Spleen (tissue), 7 donors: ENCODE measurements at regions not wholly inside any gene's neighbourhood (a gene's known extent, or its start where the extent isn't known, plus 50 kb on each side); places are given as distances from the start of the nearest gene placed in this dataset.

ENCODE experiments used
- POLR2A ChIP-seq, 3 donors: fragments of 450-650 bp; IDR thresholded peaks; one replicate each; pipeline ENCODE4 v1.5.1; 2017; ENCODE audit warnings: antibody characterized with exemption in 3 of 3, mild to moderate bottlenecking in 1 of 3
- POLR2AphosphoS5 ChIP-seq, 3 donors: sonication (generic); formaldehyde crosslinking; IDR thresholded peaks; one replicate each; pipeline ENCODE4 v1.5.1; 2017; ENCODE audit warnings: antibody characterized with exemption in 3 of 3
- TF ChIP-seq, protein P1 (sequence below), 11 experiments: fragments of 200-600 bp in 7 of 11; fragments of 450-650 bp in 4 of 11; sonication (generic) in 4 of 11; IDR thresholded peaks in 8 of 11; conservative IDR thresholded peaks in 3 of 11; 1 replicate in 7 of 11; 2 replicates in 4 of 11; pipeline versions ENCODE4 v1.4.0 to v1.8.0; 2016 to 2021; ENCODE audit warnings: antibody characterized with exemption in 11 of 11, inconsistent platforms in 4 of 11, mild to moderate bottlenecking in 1 of 11
- donor health status: DM: no; HTN: no; CAD: no; lungs with moderate emphysema.
- donor health status: DM: no; HTN: no; CAD: no.
- donor health status: DM: no; HTN: no; CAD: no.

DNA sequence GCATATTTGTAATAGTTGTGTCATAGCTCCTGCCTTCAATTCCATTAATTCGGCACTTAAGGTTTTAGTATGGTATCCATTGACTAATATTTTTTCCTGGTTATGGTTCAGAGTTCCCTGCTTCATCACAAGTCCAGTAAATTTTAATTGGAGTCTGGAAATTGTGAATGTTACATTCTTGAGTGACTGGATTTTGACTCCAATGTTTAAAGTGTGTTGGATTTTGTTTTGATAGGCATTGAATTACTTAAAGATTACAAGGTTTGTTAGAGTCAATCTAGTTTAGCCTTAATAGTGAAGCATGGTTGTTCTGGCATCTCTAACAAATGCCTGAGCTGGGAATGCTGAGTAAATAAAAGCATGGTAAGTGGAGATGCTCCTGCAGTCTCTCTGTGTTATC is 326.6 kb upstream of the IGFBP3 start:
- TF ChIP-seq POLR2AphosphoS5 (IDR thresholded peaks at IDR 0.05) (no peak), POLR2A (IDR thresholded peaks at IDR 0.05) (no peak)
- TF ChIP-seq, protein P1, sequence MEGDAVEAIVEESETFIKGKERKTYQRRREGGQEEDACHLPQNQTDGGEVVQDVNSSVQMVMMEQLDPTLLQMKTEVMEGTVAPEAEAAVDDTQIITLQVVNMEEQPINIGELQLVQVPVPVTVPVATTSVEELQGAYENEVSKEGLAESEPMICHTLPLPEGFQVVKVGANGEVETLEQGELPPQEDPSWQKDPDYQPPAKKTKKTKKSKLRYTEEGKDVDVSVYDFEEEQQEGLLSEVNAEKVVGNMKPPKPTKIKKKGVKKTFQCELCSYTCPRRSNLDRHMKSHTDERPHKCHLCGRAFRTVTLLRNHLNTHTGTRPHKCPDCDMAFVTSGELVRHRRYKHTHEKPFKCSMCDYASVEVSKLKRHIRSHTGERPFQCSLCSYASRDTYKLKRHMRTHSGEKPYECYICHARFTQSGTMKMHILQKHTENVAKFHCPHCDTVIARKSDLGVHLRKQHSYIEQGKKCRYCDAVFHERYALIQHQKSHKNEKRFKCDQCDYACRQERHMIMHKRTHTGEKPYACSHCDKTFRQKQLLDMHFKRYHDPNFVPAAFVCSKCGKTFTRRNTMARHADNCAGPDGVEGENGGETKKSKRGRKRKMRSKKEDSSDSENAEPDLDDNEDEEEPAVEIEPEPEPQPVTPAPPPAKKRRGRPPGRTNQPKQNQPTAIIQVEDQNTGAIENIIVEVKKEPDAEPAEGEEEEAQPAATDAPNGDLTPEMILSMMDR (IDR thresholded peaks at IDR 0.05 in 8 of 11, conservative IDR thresholded peaks at IDR 0.05 in 3 of 11): no peak
